Stomach (tissue), 4 donors: ENCODE measurements at regions not wholly inside any gene's neighbourhood (a gene's known extent, or its start where the extent isn't known, plus 50 kb on each side); places are given as distances from the start of the nearest gene placed in this dataset.

Experiments used
- EP300 ChIP-seq: sonication (generic); formaldehyde crosslinking; IDR thresholded peaks from one replicate; pipeline ENCODE4 v1.6.1; 2017; ENCODE audit warnings: antibody characterized with exemption
- POLR2A ChIP-seq, 4 donors: fragments of 450-650 bp; IDR thresholded peaks; one replicate each; pipeline ENCODE4 v1.6.1; 2016; ENCODE audit warnings: antibody characterized with exemption in 4 of 4, control low read depth in 2 of 4, mild to moderate bottlenecking in 1 of 4, moderate library complexity in 1 of 4
- POLR2AphosphoS5 ChIP-seq, 3 donors: sonication (generic); formaldehyde crosslinking; IDR thresholded peaks; one replicate each; pipeline ENCODE4 v1.6.1; 2016; ENCODE audit warnings: antibody characterized with exemption in 3 of 3
- TF ChIP-seq, protein P1 (sequence below), 7 experiments: fragments of 450-650 bp in 4 of 7; fragments of 200-600 bp in 3 of 7; sonication (generic) in 3 of 7; IDR thresholded peaks; one replicate each; pipeline ENCODE4 v1.5.1; 2016 to 2019; ENCODE audit warnings: antibody characterized with exemption in 7 of 7, control low read depth in 2 of 7, mild to moderate bottlenecking in 1 of 7

DNA sequence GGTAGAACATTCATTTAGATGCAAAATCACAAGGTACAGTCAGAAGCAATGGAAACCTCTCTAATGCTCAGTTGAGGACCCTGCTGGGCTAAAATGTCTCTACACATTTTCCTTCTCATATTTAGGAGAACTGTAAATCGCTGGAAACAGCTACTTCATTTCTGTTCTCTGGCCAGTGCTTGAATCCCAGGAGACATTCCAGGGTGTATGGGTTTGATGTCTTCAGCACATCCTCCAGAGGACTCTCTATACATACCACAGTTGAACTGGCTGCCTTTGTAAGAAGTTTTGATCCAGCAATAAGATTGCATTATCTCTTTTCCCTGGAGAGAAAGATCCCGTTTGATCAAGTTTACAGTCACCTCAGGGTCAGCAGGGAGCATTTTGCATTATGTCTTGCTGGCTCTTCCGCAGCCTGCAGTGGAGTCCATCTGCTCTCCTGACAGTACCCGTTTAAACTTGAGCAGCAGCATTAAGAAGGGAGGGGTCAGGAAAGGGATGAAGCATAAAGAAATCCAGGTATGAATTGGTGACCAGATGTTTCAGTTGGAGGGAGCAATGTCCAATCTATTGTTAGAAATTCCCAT lies 676.0 kb downstream of the EPHA3 start:
- TF ChIP-seq, protein P1, sequence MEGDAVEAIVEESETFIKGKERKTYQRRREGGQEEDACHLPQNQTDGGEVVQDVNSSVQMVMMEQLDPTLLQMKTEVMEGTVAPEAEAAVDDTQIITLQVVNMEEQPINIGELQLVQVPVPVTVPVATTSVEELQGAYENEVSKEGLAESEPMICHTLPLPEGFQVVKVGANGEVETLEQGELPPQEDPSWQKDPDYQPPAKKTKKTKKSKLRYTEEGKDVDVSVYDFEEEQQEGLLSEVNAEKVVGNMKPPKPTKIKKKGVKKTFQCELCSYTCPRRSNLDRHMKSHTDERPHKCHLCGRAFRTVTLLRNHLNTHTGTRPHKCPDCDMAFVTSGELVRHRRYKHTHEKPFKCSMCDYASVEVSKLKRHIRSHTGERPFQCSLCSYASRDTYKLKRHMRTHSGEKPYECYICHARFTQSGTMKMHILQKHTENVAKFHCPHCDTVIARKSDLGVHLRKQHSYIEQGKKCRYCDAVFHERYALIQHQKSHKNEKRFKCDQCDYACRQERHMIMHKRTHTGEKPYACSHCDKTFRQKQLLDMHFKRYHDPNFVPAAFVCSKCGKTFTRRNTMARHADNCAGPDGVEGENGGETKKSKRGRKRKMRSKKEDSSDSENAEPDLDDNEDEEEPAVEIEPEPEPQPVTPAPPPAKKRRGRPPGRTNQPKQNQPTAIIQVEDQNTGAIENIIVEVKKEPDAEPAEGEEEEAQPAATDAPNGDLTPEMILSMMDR (IDR thresholded peaks at IDR 0.05), result no peak
- no peak for TF ChIP-seq POLR2AphosphoS5 (IDR thresholded peaks at IDR 0.05)
- no peak for TF ChIP-seq POLR2A (IDR thresholded peaks at IDR 0.05)
- no peak for TF ChIP-seq EP300
